Activated naive CD4-positive, alpha-beta T cell treated with anti-CD3 and anti-CD28 coated beads, Interleukin-2, amount 10 ng/mL, durations not matched to agents 7 days and 5 days (primary cell): ENCODE measurements at regions not wholly inside any gene's neighbourhood (a gene's known extent, or its start where the extent isn't known, plus 50 kb on each side); places are given as distances from the start of the nearest gene placed in this dataset.
"Not testable (repeated sequence)": the region's sequence is repeated elsewhere in the genome, so short reads cannot be mapped to it uniquely, and the experiment has no call there.

Source experiments
- CTCF ChIA-PET: fragments of 350-600 bp; sonication (Branson Sonifier 250); formaldehyde crosslinking; loops from one replicate; lab custom pipeline; 2021; ENCODE audit warnings: antibody characterized with exemption; lab: Charles Lee
- DNase-seq: peaks from one replicate; pipeline ENCODE4 v3.0.0-alpha.2; 2020
- H3K27ac Mint-ChIP-seq: one replicate; pipeline ENCODE4 v1.8.0; 2021; ENCODE audit warnings: mild to moderate bottlenecking, moderate library complexity, mixed read lengths
- H3K27me3 Mint-ChIP-seq: one replicate; pipeline ENCODE4 v1.8.0; 2021; ENCODE audit warnings: mild to moderate bottlenecking, mixed read lengths
- H3K36me3 Mint-ChIP-seq: one replicate; pipeline ENCODE4 v1.8.0; 2021; ENCODE audit warnings: mixed read lengths
- H3K4me1 Mint-ChIP-seq: one replicate; pipeline ENCODE4 v1.8.0; 2021; ENCODE audit warnings: mixed read lengths
- H3K4me3 Mint-ChIP-seq: one replicate; pipeline ENCODE4 v1.8.0; 2021; ENCODE audit warnings: mild to moderate bottlenecking, moderate library complexity, mixed read lengths
- H3K9me3 Mint-ChIP-seq: one replicate; pipeline ENCODE4 v1.8.0; 2021; ENCODE audit warnings: mixed read lengths

GRCh38 chr17:70709596-70709995, 540.3 kb downstream of the KCNJ2 start:
- no peaks in the 10 kb centered on the region for H3K36me3 Mint-ChIP-seq
- CTCF ChIA-PET: no interaction called here
- H3K27me3 Mint-ChIP-seq: no peaks in the 10 kb centered on the region
- DNase-seq: no peak
- H3K9me3 Mint-ChIP-seq: peaks cover 2% of the 10 kb centered on the region
- no peak overlapping the region for H3K4me3 Mint-ChIP-seq
- no peaks in the 10 kb centered on the region for H3K4me1 Mint-ChIP-seq
- no peak overlapping the region for H3K27ac Mint-ChIP-seq

GRCh38 chr17:70713694-70714093, 544.4 kb downstream of the KCNJ2 start:
- H3K4me3 Mint-ChIP-seq: no peak overlapping the region
- CTCF ChIA-PET: no interaction called here

DNA sequence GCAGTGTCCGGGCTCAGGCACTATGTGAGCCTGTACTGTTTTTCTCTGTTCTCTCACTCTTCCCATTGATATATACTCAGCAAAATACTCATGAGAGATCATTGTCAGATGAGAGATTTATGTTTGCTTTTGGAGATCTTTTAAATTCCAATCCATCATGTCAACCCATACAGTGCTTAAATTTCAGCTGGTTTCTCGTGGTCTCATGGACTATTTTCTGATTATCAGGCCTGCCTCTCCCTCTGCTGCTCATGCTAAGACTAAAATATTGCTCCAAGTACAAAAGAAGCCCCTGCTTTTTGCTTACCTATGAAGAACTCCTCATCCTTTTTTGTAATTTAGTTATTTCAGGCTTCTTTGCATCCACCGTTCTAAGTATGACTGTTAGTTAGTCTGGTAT, 547.2 kb downstream of the KCNJ2 start:
- H3K36me3 Mint-ChIP-seq: no peaks in the 10 kb centered on the region
- H3K27ac Mint-ChIP-seq: no peak overlapping the region
- no peaks in the 10 kb centered on the region for H3K4me1 Mint-ChIP-seq
- peaks cover 8% of the 10 kb centered on the region for H3K9me3 Mint-ChIP-seq
- CTCF ChIA-PET: no interaction called here
- DNase-seq: no peak
- H3K27me3 Mint-ChIP-seq: no peaks in the 10 kb centered on the region
- no peak overlapping the region for H3K4me3 Mint-ChIP-seq

More at GRCh38 chr17:70713694-70714093, 544.4 kb downstream of the KCNJ2 start:
- Mint-ChIP-seq H3K4me1 (no peaks in the 10 kb centered on the region), H3K27me3 (no peaks in the 10 kb centered on the region), H3K36me3 (no peaks in the 10 kb centered on the region), H3K9me3 (peaks cover 2% of the 10 kb centered on the region), H3K27ac (no peak overlapping the region)
- DNase-seq: no peak

DNA sequence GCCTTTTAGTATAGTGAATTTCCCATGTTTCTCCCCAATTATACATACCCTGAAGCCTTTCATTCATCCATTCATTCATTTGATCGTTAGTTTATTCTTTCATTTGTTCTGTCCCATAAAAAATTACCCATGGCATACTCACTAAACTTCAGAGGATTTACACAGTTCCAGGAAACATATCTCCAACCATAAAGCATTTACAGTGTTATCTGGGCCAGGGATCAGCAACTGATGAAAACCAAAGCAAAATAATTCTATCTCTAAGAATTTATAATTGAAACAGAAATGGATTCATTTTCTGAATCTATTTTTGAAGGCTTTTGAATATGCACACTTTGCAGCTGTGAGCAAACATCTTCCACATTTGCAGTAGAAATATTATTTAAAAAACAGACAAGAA, 547.7 kb downstream of the KCNJ2 start:
- H3K4me3 Mint-ChIP-seq: no peak overlapping the region
- CTCF ChIA-PET: no interaction called here
- no peak for DNase-seq
- H3K27me3 Mint-ChIP-seq: no peaks in the 10 kb centered on the region
- H3K9me3 Mint-ChIP-seq: peaks cover 5% of the 10 kb centered on the region
- H3K36me3 Mint-ChIP-seq: no peaks in the 10 kb centered on the region
- H3K27ac Mint-ChIP-seq: no peak overlapping the region
- no peaks in the 10 kb centered on the region for H3K4me1 Mint-ChIP-seq

GRCh38 chr17:70736375-70736957, 567.1 kb downstream of the KCNJ2 start:
- H3K27ac Mint-ChIP-seq: no peak overlapping the region
- H3K4me1 Mint-ChIP-seq: no peaks in the 10 kb centered on the region
- CTCF ChIA-PET: no interaction called here
- no peak overlapping the region for H3K4me3 Mint-ChIP-seq
- no peaks in the 10 kb centered on the region for H3K36me3 Mint-ChIP-seq
- no peaks in the 10 kb centered on the region for H3K27me3 Mint-ChIP-seq
- peaks cover 3% of the 10 kb centered on the region for H3K9me3 Mint-ChIP-seq
- no peak for DNase-seq

- CTCF ChIA-PET: no interaction called here
- Mint-ChIP-seq H3K4me1 (no peaks in the 10 kb centered on the region), H3K27ac (no peak overlapping the region), H3K36me3 (no peaks in the 10 kb centered on the region), H3K9me3 (no peaks in the 10 kb centered on the region), H3K4me3 (no peak overlapping the region), H3K27me3 (no peaks in the 10 kb centered on the region)
- DNase-seq: no peak
These were observed 569.7 kb downstream of the KCNJ2 start for GRCh38 chr17:70739065-70739464.

DNA sequence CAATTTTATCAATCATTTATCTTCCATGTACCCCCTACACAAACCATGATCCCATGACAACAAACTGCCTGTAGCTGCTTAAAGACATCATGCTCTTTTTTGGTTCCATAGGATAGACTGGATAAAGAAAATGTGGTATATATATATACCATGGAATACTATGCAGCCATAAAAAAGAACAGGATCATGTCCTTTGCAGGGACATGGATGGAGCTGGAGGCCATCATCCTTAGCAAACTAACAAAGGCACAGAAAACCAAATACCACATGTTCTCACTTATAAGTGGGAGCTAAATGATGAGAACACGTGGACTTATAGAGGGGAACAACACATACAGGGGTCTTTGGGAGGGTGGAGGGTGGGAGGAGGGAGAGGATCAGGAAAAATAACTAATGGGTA, 577.2 kb downstream of the KCNJ2 start:
- H3K4me3 Mint-ChIP-seq, H3K4me1 Mint-ChIP-seq, DNase-seq, CTCF ChIA-PET, H3K27me3 Mint-ChIP-seq, H3K27ac Mint-ChIP-seq, H3K9me3 Mint-ChIP-seq, H3K36me3 Mint-ChIP-seq: not testable (repeated sequence)

DNA sequence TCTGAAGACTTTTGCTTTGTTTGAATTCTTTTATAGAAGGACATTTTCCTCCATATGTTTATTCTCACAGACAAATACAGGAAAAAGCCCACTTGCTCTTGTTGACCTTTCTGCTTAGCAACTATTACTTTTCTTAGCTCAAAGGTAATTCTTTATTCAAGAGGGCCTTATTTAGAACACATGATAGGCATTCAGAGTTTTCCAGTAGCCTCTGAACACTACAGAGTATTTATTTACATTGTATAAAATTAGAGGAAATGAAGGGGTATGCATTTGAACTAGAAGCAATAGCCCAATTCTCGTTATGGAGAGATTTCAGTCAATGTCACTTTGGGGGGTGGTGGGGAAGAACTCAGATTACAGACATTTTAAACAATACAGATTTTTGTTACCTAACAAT, 581.7 kb downstream of the KCNJ2 start:
- DNase-seq: no peak
- Mint-ChIP-seq H3K27ac (no peak overlapping the region), H3K27me3 (no peaks in the 10 kb centered on the region), H3K9me3 (peaks cover 2% of the 10 kb centered on the region), H3K4me3 (no peak overlapping the region), H3K4me1 (no peaks in the 10 kb centered on the region), H3K36me3 (no peaks in the 10 kb centered on the region)
- CTCF ChIA-PET: no interaction called here

- DNase-seq, H3K4me1 Mint-ChIP-seq, H3K4me3 Mint-ChIP-seq, CTCF ChIA-PET, H3K27ac Mint-ChIP-seq, H3K27me3 Mint-ChIP-seq, H3K36me3 Mint-ChIP-seq, H3K9me3 Mint-ChIP-seq: not testable (repeated sequence)
These were observed 583.1 kb downstream of the KCNJ2 start for GRCh38 chr17:70752461-70752860.

- Mint-ChIP-seq H3K27ac (no peak overlapping the region), H3K36me3 (no peaks in the 10 kb centered on the region), H3K9me3 (no peaks in the 10 kb centered on the region), H3K4me1 (no peaks in the 10 kb centered on the region), H3K27me3 (no peaks in the 10 kb centered on the region), H3K4me3 (no peak overlapping the region)
- CTCF ChIA-PET: no interaction called here
- DNase-seq: no peak
These were observed 583.7 kb downstream of the KCNJ2 start for GRCh38 chr17:70752966-70753467.

DNA sequence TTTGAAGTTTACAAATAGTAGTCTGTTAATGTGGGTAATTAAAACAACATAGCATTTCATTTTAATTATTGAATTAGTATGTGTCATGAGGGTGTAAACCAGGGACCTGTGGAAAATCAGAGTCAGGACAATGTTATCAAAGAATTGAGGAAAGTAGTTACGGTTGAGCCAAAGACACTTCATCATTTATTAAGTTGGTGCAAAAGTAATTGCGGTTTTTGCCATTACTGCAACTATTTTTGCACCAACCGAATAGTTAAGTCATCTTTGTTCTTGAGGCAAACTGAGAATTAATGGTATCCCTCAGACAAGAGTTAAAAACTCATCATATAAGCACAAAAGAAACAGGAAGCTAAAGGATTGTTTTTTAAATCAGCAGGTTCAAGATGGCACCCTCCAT, 593.7 kb downstream of the KCNJ2 start:
- no peak for DNase-seq
- peaks cover 1% of the 10 kb centered on the region for H3K9me3 Mint-ChIP-seq
- CTCF ChIA-PET: no interaction called here
- no peaks in the 10 kb centered on the region for H3K4me1 Mint-ChIP-seq
- no peak overlapping the region for H3K4me3 Mint-ChIP-seq
- H3K36me3 Mint-ChIP-seq: no peaks in the 10 kb centered on the region
- H3K27ac Mint-ChIP-seq: no peak overlapping the region
- H3K27me3 Mint-ChIP-seq: no peaks in the 10 kb centered on the region

- H3K27me3 Mint-ChIP-seq: no peaks in the 10 kb centered on the region
- no peaks in the 10 kb centered on the region for H3K36me3 Mint-ChIP-seq
- no peak overlapping the region for H3K27ac Mint-ChIP-seq
- H3K9me3 Mint-ChIP-seq: no peaks in the 10 kb centered on the region
- no peak overlapping the region for H3K4me3 Mint-ChIP-seq
- H3K4me1 Mint-ChIP-seq: no peaks in the 10 kb centered on the region
- no peak for DNase-seq
- CTCF ChIA-PET: interaction anchor here (0.8 to 1.4 kb wide), 2 partner anchors 40 to 1768 kb away, joined by 3 to 4 read pairs; no protein-coding TSS in a partner anchor
These were observed 597.9 kb downstream of the KCNJ2 start for GRCh38 chr17:70767102-70767701.

DNA sequence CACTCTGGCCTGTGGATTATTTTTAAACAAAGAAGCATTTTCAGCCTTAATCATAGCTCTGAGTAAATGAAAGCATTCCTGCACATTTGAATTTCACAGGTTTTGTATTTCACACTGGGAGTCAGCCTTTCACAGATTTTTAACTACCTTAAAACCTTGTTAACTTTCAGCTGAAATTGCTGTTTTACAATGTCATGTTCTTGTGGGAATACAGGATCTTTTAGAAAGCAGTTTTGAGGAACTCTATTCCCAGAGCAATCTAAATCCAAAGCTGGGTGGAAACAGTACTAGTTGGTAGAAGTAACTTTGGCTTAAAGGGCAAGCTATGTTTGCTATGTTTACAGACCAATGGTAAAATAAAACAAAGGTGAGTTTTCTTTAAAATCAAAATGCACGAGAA, 600.6 kb downstream of the KCNJ2 start:
- no peak for DNase-seq
- no peaks in the 10 kb centered on the region for H3K9me3 Mint-ChIP-seq
- no peaks in the 10 kb centered on the region for H3K27me3 Mint-ChIP-seq
- no peak overlapping the region for H3K27ac Mint-ChIP-seq
- no peak overlapping the region for H3K4me3 Mint-ChIP-seq
- CTCF ChIA-PET: no interaction called here
- no peaks in the 10 kb centered on the region for H3K4me1 Mint-ChIP-seq
- H3K36me3 Mint-ChIP-seq: no peaks in the 10 kb centered on the region

DNA sequence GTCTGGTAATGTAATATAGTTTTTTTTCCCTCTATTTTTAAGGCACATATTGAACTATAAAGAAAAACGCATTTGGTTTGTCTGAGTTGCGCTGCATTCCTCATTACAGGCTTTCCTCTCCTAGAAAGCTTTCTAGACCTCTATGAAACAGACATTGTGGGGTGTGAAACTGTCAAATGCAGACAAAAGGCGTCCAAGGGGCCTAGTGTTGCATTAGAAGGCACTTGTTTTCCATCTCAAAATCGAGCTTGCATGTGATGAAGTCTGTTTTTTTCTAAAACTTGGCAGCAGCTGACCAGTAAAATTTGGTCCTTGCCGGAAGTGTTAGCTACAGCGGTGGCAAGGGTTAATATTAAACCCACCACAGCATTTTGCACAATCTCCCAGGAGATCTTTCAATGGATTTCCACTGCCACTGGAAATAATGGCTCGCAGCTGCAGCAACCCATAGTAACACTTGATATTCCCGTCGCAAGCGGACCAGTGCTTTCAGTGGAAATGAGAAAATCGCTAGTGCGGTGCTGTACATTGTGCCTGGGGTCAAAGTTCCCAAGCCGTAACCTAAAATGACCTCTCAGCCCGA, 602.6 kb downstream of the KCNJ2 start:
- Mint-ChIP-seq H3K4me1 (no peaks in the 10 kb centered on the region), H3K36me3 (no peaks in the 10 kb centered on the region), H3K9me3 (no peaks in the 10 kb centered on the region), H3K4me3 (no peak overlapping the region), H3K27me3 (no peaks in the 10 kb centered on the region), H3K27ac (no peak overlapping the region)
- CTCF ChIA-PET: no interaction called here
- DNase-seq: no peak

DNA sequence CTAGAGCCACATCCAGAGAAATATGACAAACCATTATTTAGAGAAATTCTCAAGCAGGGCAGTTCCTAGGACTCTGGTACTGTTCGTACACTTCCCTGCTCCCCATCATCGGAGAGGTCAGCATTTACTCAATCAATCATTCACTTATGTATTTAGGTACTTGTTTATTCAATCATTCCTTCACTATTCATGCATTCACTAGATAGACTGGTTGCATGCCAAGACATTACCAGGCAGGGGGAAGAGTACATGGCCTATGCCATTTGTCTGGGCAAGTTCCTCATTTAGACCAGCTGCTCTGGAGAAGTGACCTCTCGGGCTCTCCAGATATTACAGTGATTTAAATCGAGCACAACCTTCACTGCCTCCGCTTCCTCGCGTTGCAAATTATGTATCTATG, 603.4 kb downstream of the KCNJ2 start:
- H3K36me3 Mint-ChIP-seq: no peaks in the 10 kb centered on the region
- no peak overlapping the region for H3K27ac Mint-ChIP-seq
- CTCF ChIA-PET: no interaction called here
- H3K9me3 Mint-ChIP-seq: no peaks in the 10 kb centered on the region
- H3K27me3 Mint-ChIP-seq: no peaks in the 10 kb centered on the region
- no peak overlapping the region for H3K4me3 Mint-ChIP-seq
- H3K4me1 Mint-ChIP-seq: no peaks in the 10 kb centered on the region
- no peak for DNase-seq
